Endothelial cell of umbilical vein (primary cell): ENCODE measurements at regions not wholly inside any gene's neighbourhood (a gene's known extent, or its start where the extent isn't known, plus 50 kb on each side); places are given as distances from the start of the nearest gene placed in this dataset.

Experiments
- BruUV-seq: library from RNA; stranded (reverse); fragments of 400-500 nt; replicated peaks from 2 replicates; lab custom pipeline; 2021; lab: Mats Ljungman, UMichigan
- CTCF ChIA-PET: fragments of 300-600, 350-600 bp; sonication (Branson Sonifier 250); formaldehyde crosslinking; loops from one replicate; lab custom pipeline; 2021; ENCODE audit warnings: antibody characterized with exemption, inconsistent platforms; lab: Charles Lee
- POLR2A ChIA-PET: fragments of 300-600, 350-600 bp; sonication (Branson Sonifier 250); formaldehyde crosslinking; loops from one replicate; lab custom pipeline; 2021; ENCODE audit warnings: antibody characterized with exemption, inconsistent platforms; lab: Charles Lee
- DNase-seq: peaks from one replicate; pipeline ENCODE4 v3.0.0-alpha.2; 2011; ENCODE audit warnings: low read depth, low spot score
- FAIRE-seq: peaks from 2 replicates; lab custom pipeline; 2011; peaks lifted over from hg19 to GRCh38; lab: Jason Lieb, UNC
- H2AFZ ChIP-seq: 2 replicates; pipeline ENCODE4 v1.6.0; 2012; ENCODE audit warnings: low read depth, low read length, control low read depth, inconsistent platforms
- H3K27ac ChIP-seq: 2 replicates; pipeline ENCODE4 v1.5.1; 2011; ENCODE audit warnings: low read depth, mild to moderate bottlenecking, control low read depth, low read length, moderate library complexity; ENCODE audit not compliant: insufficient read depth
- H3K27me3 ChIP-seq, 2 experiments: 2 replicates each; pipeline versions ENCODE4 v1.6.0 to v1.6.1; 2011; ENCODE audit warnings: low read length in 2 of 2, mixed read lengths in 1 of 2; ENCODE audit not compliant: control insufficient read depth in 2 of 2, insufficient read depth in 2 of 2
- H3K36me3 ChIP-seq, 2 experiments: 2 replicates in 1 of 2; 3 replicates in 1 of 2; pipeline ENCODE4 v1.5.1; 2011; ENCODE audit warnings: low read length in 2 of 2, mild to moderate bottlenecking in 1 of 2, moderate library complexity in 1 of 2; ENCODE audit not compliant: control insufficient read depth in 2 of 2, insufficient read depth in 2 of 2; ENCODE audit errors: extremely low read depth in 1 of 2
- H3K4me1 ChIP-seq: 3 replicates; pipeline ENCODE4 v1.5.1; 2011; ENCODE audit warnings: mild to moderate bottlenecking, low read length; ENCODE audit not compliant: control insufficient read depth, insufficient read depth; ENCODE audit errors: extremely low read depth
- H3K4me2 ChIP-seq: 2 replicates; pipeline ENCODE4 v1.6.1; 2011; ENCODE audit warnings: low read length, control low read depth, mixed read lengths; ENCODE audit not compliant: insufficient read depth
- H3K4me3 ChIP-seq, 3 experiments: fragments of 200-600 bp in 1 of 3; sonication (generic), shearing (Covaris generic) in 1 of 3; replicated peaks in 1 of 3; 2 replicates each; pipeline ENCODE4 v1.5.1; 2011 to 2016; ENCODE audit warnings: control low read depth in 3 of 3, low read length in 3 of 3, mild to moderate bottlenecking in 2 of 3, inconsistent platforms in 1 of 3, low read depth in 1 of 3, moderate library complexity in 1 of 3; ENCODE audit not compliant: insufficient read depth in 1 of 3
- H3K79me2 ChIP-seq: 2 replicates; pipeline ENCODE4 v1.6.0; 2012; ENCODE audit warnings: low read length, inconsistent platforms; ENCODE audit not compliant: control insufficient read depth, insufficient read depth
- H3K9ac ChIP-seq: replicated peaks from 2 replicates; pipeline ENCODE3; 2011; ENCODE audit warnings: low read length, control low read depth; ENCODE audit not compliant: insufficient read depth; ENCODE audit errors: extremely low read depth
- H3K9me1 ChIP-seq: replicated peaks from 3 replicates; pipeline ENCODE4 v1.6.0; 2011; ENCODE audit warnings: mild to moderate bottlenecking, low read length; ENCODE audit not compliant: control insufficient read depth, insufficient read depth; ENCODE audit errors: extremely low read depth
- H3K9me3 ChIP-seq: replicated peaks from 2 replicates; pipeline ENCODE4 v1.5.1; 2012; ENCODE audit warnings: low read length, inconsistent platforms; ENCODE audit not compliant: control insufficient read depth, insufficient read depth
- H4K20me1 ChIP-seq: replicated peaks from 2 replicates; pipeline ENCODE3; 2011; ENCODE audit warnings: mild to moderate bottlenecking, low read length; ENCODE audit not compliant: control insufficient read depth, insufficient read depth; ENCODE audit errors: extremely low read depth
- CTCF ChIP-seq, 2 donors: IDR thresholded peaks; 1 replicate in 1 of 2; 2 replicates in 1 of 2; pipeline ENCODE4 v1.5.1; 2011; ENCODE audit warnings: low read length in 2 of 2, mild to moderate bottlenecking in 2 of 2, moderate library complexity in 2 of 2, control low read depth in 1 of 2, inconsistent platforms in 1 of 2, low read depth in 1 of 2; ENCODE audit not compliant: insufficient read depth in 1 of 2; ENCODE audit errors: extremely low read depth in 1 of 2
- EZH2 ChIP-seq: IDR thresholded peaks from 2 replicates; pipeline ENCODE4 v1.6.1; 2012; ENCODE audit warnings: borderline replicate concordance, low read depth, mild to moderate bottlenecking, moderate library complexity, low read length, inconsistent platforms; ENCODE audit not compliant: severe bottlenecking
- FOS ChIP-seq: IDR thresholded peaks from 2 replicates; pipeline ENCODE4 v1.6.1; 2011; ENCODE audit warnings: mild to moderate bottlenecking, low read length, moderate library complexity, borderline replicate concordance; ENCODE audit not compliant: insufficient read depth
- GATA2 ChIP-seq: IDR thresholded peaks from 2 replicates; pipeline ENCODE4 v1.7.0; 2011; ENCODE audit warnings: low read depth, mild to moderate bottlenecking, moderate library complexity, mixed read lengths, low read length; ENCODE audit not compliant: insufficient read length, insufficient read depth
- JUN ChIP-seq: IDR thresholded peaks from 2 replicates; pipeline ENCODE4 v1.6.1; 2011; ENCODE audit warnings: borderline replicate concordance, low read depth; ENCODE audit not compliant: insufficient read length, insufficient read depth
- MAX ChIP-seq: IDR thresholded peaks from 2 replicates; pipeline ENCODE4 v1.6.1; 2011; ENCODE audit not compliant: insufficient read depth, insufficient read length
- MYC ChIP-seq: IDR thresholded peaks from one replicate; pipeline ENCODE4 v1.6.1; 2011; ENCODE audit warnings: mild to moderate bottlenecking, low read depth, low read length
- POLR2A ChIP-seq: IDR thresholded peaks from 2 replicates; pipeline ENCODE4 v1.6.1; 2012; ENCODE audit warnings: low read depth, mild to moderate bottlenecking, control low read depth, low read length
- POLR2AphosphoS5 ChIP-seq: IDR thresholded peaks from 2 replicates; pipeline ENCODE4 v1.6.1; 2012; ENCODE audit warnings: low read depth, mild to moderate bottlenecking, control low read depth, low read length, moderate library complexity; ENCODE audit not compliant: insufficient read depth
- dilution Hi-C: fragments of 300-500 bp; cut with MboI; formaldehyde crosslinking; loops from one replicate; pipeline ENCODE4 v1.15.0; 2019; ENCODE audit warnings: low sequenced_read_pairs; ENCODE audit not compliant: extremely low pct_ligation_motif_present
- intact Hi-C: fragments of 100-400 bp; cut with micrococcal nuclease; formaldehyde crosslinking; loops from one replicate; pipeline ENCODE4 v1.10.0; 2022

- Histone ChIP-seq H3K4me1 (peaks cover 3% of the 10 kb centered on the region), H3K79me2 (no peaks in the 10 kb centered on the region), H3K36me3 (no peaks in the 10 kb centered on the region), H2AFZ (no peak overlapping the region), H3K9me1 (no peaks in the 10 kb centered on the region), H4K20me1 (no peaks in the 10 kb centered on the region), H3K4me2 (no peak overlapping the region), H3K9me3 (no peaks in the 10 kb centered on the region), H3K9ac (no peak overlapping the region), H3K27ac (no peak overlapping the region), H3K27me3 (no peaks in the 10 kb centered on the region), H3K4me3 (no peak overlapping the region)
- FAIRE-seq (no peak), DNase-seq (no peak)
- CTCF ChIA-PET, result no interaction called here
- intact Hi-C loops (no loop called here), dilution Hi-C loops (no loop called here)
- POLR2A ChIA-PET, result no interaction called here
- no TSS peak for BruUV-seq
- no peak for TF ChIP-seq EZH2
Observed at GRCh38 chr14:28576523-28576922, 190.1 kb upstream of the FOXG1 start.

GRCh38 chr14:28577187-28577586, 189.4 kb upstream of the FOXG1 start:
- Histone ChIP-seq H3K79me2 (no peaks in the 10 kb centered on the region), H3K36me3 (no peaks in the 10 kb centered on the region), H2AFZ (peak overlapping the region; percentile 50), H3K9ac (no peak overlapping the region), H3K9me1 (no peaks in the 10 kb centered on the region), H3K4me1 (peaks cover 3% of the 10 kb centered on the region), H4K20me1 (no peaks in the 10 kb centered on the region), H3K4me3 (no peak overlapping the region), H3K27me3 (no peaks in the 10 kb centered on the region), H3K27ac (peak overlapping the region; percentile 21), H3K9me3 (no peaks in the 10 kb centered on the region), H3K4me2 (peak overlapping the region; percentile 12)
- no peak for TF ChIP-seq MAX
- no peak for TF ChIP-seq POLR2AphosphoS5
- TF ChIP-seq GATA2, result no peak
- TF ChIP-seq JUN, result no peak
- no peak for TF ChIP-seq CTCF (IDR thresholded peaks at IDR 0.05; ENCODE audit: extremely low read depth in 1 of 2, insufficient read depth in 1 of 2, low read depth in 1 of 2, low read length in 2 of 2)
- TF ChIP-seq EZH2, result no peak
- no peak for TF ChIP-seq FOS
- no peak for TF ChIP-seq MYC
- TF ChIP-seq POLR2A, result no peak
- POLR2A ChIA-PET, result no interaction called here
- intact Hi-C loops (loop anchor here (1.0 kb wide), 1 partner anchor 194 kb away; no protein-coding TSS in a partner anchor), dilution Hi-C loops (no loop called here)
- no TSS peak for BruUV-seq
- DNase-seq, result peak; percentile 1
- FAIRE-seq, result no peak
- CTCF ChIA-PET, result interaction anchor here (0.8 kb wide), 1 partner anchor 41 kb away, joined by 3 read pairs; no protein-coding TSS in a partner anchor
